GM19468 (cell line): ENCODE measurements at regions not wholly inside any gene's neighbourhood (a gene's known extent, or its start where the extent isn't known, plus 50 kb on each side); places are given as distances from the start of the nearest gene placed in this dataset.

Experiments used
- ATAC-seq: cut with Tn5 transposase; IDR thresholded peaks from one replicate; pipeline ENCODE4 v1.9.1; 2021; ENCODE audit warnings: mild to moderate bottlenecking, moderate library complexity, moderate number of reproducible peaks; ENCODE audit not compliant: unreplicated experiment; ENCODE audit errors: extremely low read depth

DNA sequence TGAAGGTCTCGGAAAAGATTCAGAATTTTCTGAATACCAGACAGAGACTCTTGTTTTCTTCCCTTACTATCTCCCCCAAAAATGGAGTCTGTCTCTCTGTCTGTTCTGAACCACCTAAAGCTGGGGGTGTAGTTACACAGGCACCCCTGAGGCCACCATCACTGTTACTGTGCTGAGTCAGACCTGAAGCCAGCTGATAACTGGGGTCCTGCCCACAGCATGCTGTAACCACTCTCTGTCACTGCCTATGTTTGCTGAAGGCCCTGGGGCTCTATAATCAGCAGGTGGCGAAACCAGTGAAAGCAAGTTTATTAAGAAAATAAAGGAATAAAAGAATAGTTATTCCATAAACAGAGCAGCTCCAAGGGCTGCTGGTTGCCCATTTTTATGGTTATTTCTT lies 575.2 kb upstream of the POT1 start:
- ATAC-seq: no peak

DNA sequence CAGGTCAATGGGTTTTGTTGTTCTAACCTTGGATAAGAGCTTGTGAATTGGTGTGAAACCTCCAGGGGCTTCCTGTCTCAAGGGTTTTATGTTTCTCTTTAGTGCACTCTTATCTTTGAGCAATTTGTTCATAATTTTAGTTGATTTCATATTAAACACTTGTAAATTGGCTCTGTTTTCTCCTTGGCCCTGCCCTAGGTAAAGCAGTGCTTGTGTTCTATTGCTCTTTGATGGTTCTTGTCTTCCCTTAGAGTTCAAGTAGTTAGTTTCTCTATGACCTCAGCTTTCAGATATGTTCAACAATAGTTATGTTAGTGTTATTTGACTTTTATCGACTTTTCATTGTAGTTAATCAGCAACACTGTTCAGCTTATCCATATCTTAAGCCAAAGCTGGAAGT lies 566.4 kb upstream of the POT1 start:
- ATAC-seq: no peak

DNA sequence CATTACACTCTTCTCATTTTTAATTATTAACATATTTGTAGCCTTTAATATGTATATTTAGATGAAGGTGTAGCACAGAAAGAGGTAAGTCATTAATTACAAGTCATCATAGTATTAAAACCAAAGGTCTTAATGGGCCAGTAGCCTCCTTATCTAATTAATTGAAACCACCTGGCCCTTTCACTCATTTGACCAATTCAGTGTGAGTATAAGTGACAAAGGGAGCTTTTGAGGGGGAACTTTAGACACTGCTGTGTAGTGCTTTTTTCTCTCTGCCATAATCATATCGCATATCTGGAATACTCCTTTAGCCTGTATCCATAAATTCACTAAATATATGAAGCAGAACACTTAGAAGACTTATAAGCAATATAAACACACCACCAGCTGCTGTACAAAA lies 562.9 kb upstream of the POT1 start:
- ATAC-seq: no peak

DNA sequence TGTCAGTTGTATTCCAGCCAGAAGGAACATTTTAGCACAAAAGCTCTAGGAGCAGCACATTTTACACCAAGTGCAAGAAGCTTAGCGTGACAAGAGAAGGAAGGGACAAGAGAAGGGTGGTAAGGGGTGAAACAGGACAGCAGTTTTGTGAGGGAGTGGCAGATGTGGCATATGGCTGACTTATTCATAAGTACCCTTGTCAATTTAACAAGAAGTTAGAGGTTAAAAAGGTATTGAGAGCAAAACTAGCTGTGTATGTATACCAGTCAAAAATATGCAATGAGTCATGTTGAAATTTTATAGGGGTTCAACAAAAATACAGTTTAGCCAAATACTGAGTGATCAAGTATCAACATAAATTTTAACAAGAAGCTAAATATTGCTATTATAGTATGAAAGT lies 561.5 kb upstream of the POT1 start:
- ATAC-seq: no peak

GRCh38 chr7:125490167-125490566 lies 560.5 kb upstream of the POT1 start:
- ATAC-seq: no peak

GRCh38 chr7:125485223-125485622 lies 555.6 kb upstream of the POT1 start:
- no peak for ATAC-seq

DNA sequence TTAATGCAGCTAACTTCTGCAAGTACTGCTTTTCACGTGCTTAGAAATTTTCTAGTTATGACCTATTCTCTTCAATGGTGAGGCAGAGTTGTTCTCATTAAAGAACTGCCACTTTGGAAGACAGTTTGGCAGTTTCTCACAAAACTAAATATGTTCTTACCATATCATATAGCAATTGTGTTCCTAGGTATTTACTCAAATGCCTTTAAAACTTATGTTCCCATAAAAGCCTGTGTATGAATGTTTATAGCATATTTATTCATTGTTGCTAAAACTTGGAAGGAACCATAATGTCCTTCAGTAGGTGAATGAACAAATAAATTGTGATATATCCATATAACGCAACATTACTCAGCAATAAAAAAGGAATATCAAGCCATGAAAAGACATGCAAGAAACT lies 555.1 kb upstream of the POT1 start:
- no peak for ATAC-seq

DNA sequence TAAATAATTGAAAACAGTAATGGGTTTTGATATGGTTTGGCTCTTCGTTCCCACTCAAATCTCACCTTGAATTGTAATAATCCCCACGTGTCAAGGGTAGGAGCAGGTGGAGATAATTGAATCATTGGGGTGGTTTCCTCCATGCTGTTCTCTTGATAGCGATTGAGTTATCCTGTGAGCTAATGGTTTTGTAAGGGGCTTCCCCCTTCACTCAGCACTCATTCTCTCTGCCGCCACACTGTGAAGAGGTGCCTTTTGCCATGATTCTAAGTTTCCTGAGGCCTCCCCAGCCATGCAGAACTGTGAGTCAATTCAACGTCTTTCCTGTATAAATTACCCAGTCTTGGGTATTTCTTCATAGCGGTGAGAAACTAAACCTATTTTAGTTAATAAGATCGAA lies 551.7 kb upstream of the POT1 start:
- ATAC-seq: no peak

DNA sequence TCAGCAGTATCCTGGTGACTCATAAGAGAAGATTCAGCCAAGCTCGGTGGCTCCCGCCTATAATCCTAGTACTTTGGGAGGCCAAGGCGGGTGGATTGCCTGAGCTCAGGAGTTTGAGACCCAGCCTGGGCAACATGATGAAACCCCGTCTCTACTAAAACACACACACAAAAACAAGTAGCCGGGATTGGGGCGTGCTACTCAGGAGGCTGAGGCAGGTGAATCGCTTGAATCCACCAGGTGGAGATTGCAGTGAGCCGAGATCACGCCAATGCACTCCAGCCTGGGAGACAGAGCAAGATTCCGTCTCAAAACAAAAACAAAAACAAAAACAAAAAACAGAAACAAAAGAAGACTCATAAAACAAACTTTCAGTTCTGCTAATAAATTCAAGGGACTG lies 551.1 kb upstream of the POT1 start:
- ATAC-seq: no peak

DNA sequence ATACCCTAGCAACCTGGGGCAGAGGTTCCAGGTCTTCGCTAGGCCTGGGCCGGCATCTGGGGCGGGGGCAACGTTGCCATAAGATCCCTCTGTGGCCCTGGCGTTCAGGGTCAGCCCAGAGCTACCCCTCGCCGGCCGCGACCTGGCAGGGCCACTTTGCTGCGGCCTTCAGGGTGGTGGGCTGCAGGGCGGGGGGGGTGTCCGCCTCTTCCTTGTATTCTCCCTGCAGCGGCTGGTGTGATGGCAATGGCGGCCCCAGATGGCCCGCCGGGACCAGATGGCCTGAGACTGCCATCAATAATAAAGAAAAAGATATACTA lies 539.2 kb upstream of the POT1 start:
- no peak for ATAC-seq

GRCh38 chr7:125467996-125468854 lies 538.6 kb upstream of the POT1 start:
- no peak for ATAC-seq

DNA sequence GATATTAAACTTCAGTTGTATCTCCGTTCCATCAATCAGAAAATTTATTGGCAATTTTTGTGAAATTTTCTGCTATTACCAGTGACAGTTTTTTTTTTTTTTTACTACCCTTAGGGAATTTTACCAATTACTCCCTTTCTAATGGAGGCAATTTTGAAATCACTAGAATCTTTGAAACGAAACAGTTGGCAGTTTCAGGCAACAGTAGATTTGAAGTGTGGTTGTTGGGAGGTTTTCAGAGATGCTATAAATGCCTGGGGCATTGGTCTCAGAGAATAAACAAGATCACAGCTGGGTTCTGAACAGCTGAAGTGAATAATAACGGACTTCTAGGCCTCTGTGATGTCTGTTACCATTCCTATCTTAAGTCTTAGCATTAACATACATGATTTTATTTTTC lies 535.9 kb upstream of the POT1 start:
- no peak for ATAC-seq

GRCh38 chr7:125462615-125463014 lies 533.0 kb upstream of the POT1 start:
- no peak for ATAC-seq

DNA sequence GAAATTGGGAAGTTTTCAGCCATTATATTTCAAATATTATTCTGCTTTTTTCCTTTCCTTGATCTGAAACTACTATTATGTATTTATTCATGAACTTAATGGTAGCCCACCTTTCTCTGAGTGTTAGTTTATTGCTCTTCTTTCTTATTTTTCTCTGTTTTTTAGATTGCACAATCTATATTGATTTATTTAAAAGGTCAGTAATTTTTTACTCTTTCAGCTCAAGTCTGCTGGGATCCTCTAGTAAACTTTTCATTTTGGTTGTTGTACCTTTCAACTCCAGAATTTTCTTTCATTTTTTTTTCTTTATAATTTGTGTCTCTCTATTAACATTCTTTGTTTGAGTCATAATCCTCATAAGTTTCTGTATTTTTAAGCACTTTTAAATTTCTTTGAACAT lies 529.4 kb upstream of the POT1 start:
- no peak for ATAC-seq

DNA sequence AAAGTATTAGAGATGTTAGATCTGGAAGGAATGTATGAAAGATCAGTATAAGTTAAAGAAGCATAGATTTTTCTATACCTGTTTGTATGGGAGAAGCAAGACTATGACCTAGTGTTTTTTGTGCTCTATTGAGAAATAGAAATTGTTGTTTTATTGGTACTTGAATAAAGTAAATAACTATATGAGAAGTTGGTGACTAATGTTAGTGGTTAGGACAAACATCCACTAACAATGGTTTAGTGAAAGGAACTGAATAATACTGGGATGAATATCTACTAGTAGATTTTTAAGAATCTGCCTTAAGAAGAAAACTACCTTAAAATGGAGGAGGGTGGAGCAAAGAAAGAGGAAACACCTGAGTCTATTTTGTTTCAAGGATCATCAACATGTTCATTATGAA lies 521.1 kb upstream of the POT1 start:
- ATAC-seq: no peak

DNA sequence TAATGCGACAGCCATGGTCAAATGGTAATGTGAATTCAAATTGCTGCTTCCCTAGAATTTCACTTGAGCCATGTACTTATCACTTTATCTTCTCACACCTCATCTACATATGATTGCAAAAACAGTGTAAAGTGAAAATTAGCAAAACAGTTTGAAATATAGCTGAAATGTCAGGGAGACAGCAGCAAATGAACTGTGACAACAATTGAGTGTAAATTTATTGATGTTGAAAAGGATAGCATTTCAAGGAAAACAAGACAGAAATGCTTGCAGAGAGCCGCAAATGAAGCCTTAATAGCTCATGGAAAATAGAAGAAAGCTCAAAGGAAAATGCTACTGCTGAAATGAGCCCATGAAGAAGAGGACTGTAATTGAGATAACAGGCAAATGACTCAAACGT lies 516.2 kb upstream of the POT1 start:
- ATAC-seq: no peak

GRCh38 chr7:125444864-125445263 lies 515.2 kb upstream of the POT1 start:
- ATAC-seq: no peak

DNA sequence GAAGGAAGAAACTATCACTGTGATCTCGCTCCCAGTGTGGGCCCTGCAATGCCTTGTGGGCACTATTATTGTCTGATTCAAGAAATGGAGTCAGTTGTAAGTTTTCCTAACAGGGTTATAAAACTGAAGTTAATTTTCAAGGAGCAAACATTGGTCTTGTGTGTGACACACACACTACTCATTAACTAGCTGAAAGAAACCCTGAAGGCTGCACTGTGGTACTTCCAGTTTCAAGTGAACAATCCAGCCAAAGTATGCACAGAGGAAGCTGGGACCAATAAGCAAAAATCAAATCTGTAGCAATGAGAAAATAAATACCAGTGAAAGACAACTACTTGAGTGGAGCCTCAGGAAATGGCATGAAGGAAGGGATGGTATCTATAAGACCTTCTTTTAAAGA lies 506.6 kb upstream of the POT1 start:
- ATAC-seq: no peak

DNA sequence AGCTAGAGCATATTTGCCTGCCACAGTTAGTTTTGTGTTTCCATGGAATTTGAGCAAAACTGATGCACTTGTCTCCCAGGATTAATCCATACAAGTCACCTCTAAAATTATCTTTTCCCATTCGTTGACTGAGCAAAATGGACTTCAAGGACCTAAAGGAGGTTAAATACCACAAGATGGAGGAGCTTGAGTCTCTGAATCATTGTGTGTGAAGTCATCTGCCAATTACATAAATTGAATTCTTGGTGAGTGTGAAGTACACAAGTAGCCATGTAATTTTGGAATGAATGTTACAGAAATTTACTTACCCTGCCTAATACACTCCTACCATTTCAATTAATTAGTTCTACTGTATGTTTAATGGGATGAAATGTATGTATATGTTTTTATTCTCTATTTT lies 501.7 kb upstream of the POT1 start:
- ATAC-seq: no peak

GRCh38 chr7:125430013-125430412 lies 500.4 kb upstream of the POT1 start:
- ATAC-seq: no peak

- ATAC-seq: no peak
Observed at GRCh38 chr7:125427676-125428075, 498.1 kb upstream of the POT1 start.

DNA sequence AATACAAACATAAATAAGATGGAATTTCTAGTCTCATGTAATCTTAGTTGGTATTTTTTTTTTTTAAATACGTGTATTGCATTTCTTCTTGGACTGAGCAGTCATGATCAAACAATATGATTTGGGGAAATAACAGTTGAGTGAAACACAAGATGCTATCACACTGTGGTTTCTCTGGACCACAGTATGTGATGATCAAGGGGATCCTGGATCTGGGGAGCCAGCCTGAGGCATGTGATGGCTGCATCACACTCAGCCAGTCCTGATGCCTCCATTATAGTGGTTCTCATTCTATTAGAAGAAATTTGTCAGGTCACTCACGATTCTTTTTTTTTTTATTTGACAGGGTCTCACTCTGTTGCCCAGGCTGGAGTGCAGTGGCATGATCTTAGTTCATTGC lies 495.9 kb upstream of the POT1 start:
- no peak for ATAC-seq

GRCh38 chr7:125424721-125425120 lies 495.1 kb upstream of the POT1 start:
- ATAC-seq: no peak
